HG02943 (cell line): ENCODE measurements at regions not wholly inside any gene's neighbourhood (a gene's known extent, or its start where the extent isn't known, plus 50 kb on each side); places are given as distances from the start of the nearest gene placed in this dataset.
A peak's percentile ranks its signal among the peaks of the same experiment; 100 is the strongest.
"Not testable (repeated sequence)": the region's sequence is repeated elsewhere in the genome, so short reads cannot be mapped to it uniquely, and the experiment has no call there.

Experiments
- ATAC-seq: cut with Tn5 transposase; IDR thresholded peaks from one replicate; pipeline ENCODE4 v1.9.1; 2021; ENCODE audit warnings: mild to moderate bottlenecking, low read depth, moderate library complexity; ENCODE audit not compliant: unreplicated experiment

GRCh38 chr2:8589721-8590120 is 92.1 kb upstream of the ID2 start:
- no peak for ATAC-seq

DNA sequence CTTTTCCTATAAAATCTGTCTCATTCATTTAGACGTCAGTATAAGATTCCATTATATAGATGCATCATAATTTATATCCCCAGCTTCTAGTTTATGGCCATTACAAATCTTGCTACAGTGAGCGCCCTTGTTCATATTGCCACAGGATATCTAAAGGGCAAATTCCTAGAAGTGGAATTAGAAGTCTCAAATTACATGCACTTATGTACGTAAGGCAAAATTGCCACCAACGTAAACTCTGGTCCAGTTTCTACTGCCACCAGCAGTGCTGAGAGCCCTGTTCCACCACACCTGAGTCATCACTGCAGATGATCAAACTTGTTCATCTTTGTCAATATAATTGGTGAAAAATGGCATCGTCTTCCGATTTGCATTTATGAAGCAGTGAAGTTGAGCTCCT is 90.9 kb upstream of the ID2 start:
- no peak for ATAC-seq

DNA sequence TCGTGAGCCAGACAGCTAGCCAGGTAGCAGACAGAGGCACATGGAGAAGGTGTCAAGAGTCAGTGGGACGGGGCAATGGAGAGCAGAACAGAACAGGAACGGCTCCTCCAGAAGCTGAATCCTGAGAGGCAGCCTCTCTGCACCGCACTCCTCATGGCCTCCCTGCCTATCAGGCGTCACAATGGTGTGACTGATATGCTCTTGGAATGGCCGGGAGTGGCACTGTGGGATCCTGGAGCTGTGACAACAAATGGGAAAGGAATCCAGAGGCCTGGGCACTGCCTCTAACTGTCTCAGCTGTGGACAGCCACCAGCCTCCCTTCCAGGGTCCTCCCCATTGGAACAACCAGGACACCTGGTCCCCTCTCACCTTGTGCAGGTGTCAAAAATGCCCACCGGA is 89.1 kb upstream of the ID2 start:
- ATAC-seq = no peak

DNA sequence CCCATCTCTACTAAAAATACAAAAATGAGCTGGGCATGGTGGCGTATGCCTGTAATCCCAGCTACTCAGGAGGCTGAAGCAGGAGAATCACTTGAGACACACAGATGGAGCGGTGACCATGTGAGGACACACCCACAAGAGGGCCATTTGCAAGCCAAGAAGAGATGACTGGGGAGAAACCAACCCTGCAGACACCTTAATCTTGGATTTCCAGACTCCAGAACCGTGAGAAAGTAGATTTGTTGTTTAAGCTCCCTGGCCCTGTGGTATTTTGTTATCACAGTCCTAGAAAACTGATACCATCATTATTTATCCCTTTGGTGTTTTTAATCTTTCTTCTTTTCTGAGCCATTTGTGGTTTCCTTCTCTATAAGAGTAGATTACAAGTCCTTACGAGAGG is 88.6 kb upstream of the ID2 start:
- ATAC-seq = no peak

DNA sequence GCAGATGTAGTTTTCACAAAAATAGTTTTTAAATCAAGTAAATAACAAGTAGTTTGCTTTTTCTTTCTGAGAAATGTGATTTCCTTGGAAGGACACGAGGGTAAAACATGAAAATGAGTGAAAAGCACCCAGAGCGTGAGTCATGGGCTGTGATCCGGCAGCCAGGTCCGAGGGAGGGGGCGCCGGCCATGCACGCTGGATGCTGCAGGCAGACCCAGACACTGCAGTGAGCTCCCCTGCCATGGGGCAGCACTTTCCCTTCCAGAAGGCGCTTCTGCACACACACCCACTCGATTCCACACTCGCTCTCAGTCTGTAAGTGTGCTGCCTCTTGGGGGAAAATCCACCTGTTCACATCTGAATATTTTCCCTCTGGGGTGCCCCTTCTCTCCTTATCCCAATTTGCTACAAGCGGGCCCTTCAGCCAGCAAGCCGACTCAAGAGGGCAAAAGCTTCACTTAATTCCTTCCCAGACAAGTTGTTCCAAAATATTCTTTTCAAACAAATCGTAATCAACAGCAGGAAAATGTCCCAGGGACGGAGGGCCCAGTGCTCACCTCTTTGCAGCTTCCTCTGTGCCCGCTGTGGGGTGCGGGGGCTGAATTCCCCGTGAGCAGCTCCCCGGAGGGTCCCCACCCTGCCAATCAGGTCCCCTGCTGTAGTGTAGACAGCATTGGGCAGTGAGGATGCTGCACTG is 87.0 kb upstream of the ID2 start:
- no peak for ATAC-seq

- no peak for ATAC-seq
Measured at GRCh38 chr2:8595428-8595805, 86.4 kb upstream of the ID2 start.

GRCh38 chr2:8595811-8596600 is 85.8 kb upstream of the ID2 start:
- ATAC-seq = no peak

DNA sequence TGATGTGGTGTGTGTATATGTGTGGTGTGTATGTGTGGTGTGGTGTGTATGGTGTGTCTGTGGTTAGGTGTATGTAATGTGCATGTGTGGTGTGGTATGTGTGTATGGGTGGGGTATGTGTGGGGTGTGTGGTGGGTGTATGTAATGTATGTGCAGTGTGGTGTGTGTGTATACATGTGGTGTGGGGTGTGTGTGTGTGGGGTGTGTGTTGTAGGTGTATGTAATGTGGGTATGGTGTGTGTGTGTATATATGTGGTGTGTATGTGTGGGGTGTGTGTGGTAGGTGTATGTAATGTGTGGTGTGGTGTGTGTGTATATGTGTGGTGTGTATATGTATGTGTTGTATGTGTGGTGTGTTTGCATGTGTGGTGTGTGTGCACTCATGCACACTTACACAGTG is 84.8 kb upstream of the ID2 start:
- no peak for ATAC-seq

- no peak for ATAC-seq
Measured at GRCh38 chr2:8597559-8598225, 84.2 kb upstream of the ID2 start.

- ATAC-seq = no peak
Measured at GRCh38 chr2:8598295-8599165, 83.3 kb upstream of the ID2 start.

DNA sequence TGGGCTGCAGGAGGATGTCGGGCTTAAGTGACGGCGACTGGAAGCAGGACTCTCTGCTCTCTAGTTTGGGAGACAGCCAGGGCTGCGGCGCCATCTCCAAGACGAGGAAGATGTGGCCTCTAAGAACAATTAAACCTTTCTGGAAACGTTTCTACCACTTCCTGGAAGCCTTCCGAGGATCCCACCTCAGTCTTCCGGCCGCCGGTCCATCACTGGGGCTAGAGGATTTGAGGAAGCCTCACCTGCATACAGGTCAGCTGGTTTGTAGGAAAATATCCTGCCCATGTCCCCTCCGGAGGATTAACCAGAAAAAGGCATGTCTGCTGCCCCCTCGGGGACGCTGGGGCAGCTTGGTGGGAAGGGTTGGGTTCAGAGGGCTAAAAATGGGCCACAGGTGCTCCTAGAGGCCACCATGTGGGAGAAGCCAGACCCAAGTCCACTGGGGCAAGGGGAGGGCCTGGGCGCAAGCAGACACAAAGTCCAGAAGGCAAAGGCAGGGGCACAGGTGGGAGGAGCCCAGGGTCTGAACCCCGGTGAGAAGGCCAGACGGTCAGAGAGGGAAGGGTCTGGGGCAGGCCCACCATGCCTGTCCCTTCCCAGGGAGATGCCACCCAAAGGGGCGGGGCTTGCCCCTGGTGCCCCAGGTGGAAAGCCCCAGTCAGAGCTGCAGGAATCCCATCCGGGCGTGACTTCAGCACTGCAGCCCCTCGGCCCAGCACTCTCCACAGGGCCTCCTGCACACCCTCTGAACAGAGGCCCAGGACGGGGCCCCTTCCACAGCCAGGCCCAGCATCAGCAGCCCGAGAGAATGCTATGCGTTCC is 82.2 kb upstream of the ID2 start:
- ATAC-seq = no peak

DNA sequence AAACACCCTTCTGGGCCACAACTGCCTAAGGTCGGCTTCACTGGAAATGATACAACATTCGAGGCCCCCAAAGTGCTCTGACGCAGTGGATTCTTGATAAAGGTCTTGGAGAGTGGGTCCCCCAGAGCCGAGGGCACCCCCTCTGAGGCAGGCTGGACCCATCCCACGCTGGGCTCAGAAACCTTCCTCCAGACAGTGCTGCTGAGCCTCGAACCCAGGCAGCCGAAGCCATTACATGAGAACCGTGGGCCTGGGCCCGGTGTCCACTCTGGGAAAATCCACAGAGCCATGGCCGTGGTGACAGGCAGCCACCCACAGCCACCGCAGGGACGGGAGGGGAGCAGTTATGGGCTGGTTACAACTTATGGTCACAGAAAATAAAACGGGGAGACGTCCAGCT is 81.4 kb upstream of the ID2 start:
- ATAC-seq = no peak

GRCh38 chr2:8602809-8603208 is 79.0 kb upstream of the ID2 start:
- no peak for ATAC-seq

- not testable (repeated sequence) for ATAC-seq
Measured at GRCh38 chr2:8603356-8603755, 78.5 kb upstream of the ID2 start.

DNA sequence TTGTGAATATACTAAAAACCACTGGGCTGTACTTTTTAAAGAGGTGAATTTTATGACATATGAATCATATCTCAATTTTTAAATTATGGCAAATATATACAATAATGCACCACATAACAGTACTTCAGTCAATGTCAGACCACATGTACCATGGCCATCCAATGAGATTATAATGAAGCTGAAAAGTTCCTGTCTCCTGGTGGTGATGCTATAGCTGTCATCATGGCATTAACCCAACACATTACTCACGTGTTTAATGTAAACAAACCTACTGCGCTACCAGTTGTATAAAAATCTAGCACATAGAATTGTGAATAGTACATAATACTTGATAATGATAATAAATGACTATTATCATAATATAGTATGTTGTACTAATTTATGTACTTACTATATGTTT is 77.6 kb upstream of the ID2 start:
- ATAC-seq = no peak

- no peak for ATAC-seq
Measured at GRCh38 chr2:8605351-8606065, 76.3 kb upstream of the ID2 start.

DNA sequence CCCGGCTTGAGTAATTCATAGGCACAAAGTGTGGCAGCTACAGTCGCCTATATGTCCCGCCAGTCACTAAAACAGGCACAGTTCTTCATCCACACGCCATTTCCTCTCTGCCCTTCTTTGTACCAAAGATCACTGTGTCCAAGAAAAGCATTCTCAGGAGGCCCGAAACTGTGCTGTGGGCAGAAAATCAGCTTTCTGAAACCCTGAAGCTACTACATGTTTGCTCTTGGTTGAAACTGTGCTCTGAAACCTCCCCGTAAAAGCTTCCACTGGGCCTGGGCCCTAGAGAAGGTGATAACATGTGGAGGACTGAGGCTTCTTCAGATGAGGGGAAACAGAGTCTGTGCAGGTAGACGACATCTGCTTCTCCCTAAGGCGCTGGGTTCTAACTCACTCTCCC is 75.6 kb upstream of the ID2 start:
- ATAC-seq = peak; percentile 97

DNA sequence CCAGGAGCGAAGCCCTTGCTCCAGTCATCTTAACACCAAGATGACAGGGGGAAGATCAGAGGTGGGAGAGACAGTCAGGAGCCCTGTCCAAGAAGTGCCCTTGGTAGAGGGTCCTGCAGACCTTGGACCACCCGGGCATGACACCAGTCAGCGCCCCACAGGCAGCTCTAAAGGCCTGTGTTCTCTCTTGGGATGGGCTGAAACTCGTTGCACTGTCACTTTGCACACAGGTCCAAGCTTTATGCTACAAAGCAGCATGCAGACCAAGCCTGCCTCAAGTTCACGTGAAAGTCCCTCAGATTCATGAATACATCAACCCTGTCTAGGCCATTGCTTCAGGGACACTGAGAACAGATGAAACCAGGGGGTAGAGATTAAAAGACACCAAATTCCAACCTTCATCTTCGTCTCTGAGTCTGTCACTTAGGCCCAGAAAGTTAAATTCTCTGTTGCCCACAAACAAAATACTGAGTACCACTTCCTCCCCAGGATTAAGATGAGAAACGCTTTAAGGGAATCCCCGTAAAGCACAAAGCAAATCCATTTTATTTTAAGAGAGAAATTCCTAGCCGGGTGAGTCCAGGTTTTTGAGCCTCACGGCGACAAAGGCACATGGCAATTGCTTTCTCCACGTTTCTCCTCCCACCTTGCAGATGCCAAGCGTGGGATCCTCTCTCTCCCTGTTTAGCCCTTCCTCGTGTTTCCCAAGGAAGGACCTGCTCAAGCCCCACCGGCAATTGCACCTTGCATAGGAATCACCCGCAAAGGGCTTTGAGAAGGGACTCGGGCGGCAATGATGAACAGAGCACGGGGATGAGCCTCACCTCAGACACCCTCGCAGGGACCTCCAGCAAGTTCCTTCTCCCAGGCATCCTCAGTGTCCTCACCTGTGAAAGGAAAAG is 75.0 kb upstream of the ID2 start:
- ATAC-seq = peak; percentile 18
